Spleen (tissue), 11 donors: ENCODE measurements at regions not wholly inside any gene's neighbourhood (a gene's known extent, or its start where the extent isn't known, plus 50 kb on each side); places are given as distances from the start of the nearest gene placed in this dataset.
"Not testable (repeated sequence)": the region's sequence is repeated elsewhere in the genome, so short reads cannot be mapped to it uniquely, and the experiment has no call there.

Experiments used
- DNase-seq: peaks from one replicate; pipeline ENCODE4 v3.0.0-alpha.2; 2020
- H3K27ac ChIP-seq, 8 donors: fragments of 200-600 bp; sonication (generic) in 7 of 8; 1 replicate in 4 of 8; 2 replicates in 4 of 8; pipeline versions ENCODE4 v1.5.0 to v1.8.0; 2016 to 2021; ENCODE audit warnings: inconsistent platforms in 4 of 8, mild to moderate bottlenecking in 4 of 8, moderate library complexity in 1 of 8
- H3K27me3 ChIP-seq, 7 donors: fragments of 200-600 bp; sonication (generic) in 6 of 7; replicated peaks in 1 of 7; 1 replicate in 4 of 7; 2 replicates in 3 of 7; pipeline versions ENCODE4 v1.5.0 to v1.8.0; 2016 to 2021; ENCODE audit warnings: inconsistent platforms in 3 of 7, mild to moderate bottlenecking in 1 of 7
- H3K36me3 ChIP-seq, 6 donors: fragments of 200-600 bp; sonication (generic) in 5 of 6; 1 replicate in 4 of 6; 2 replicates in 2 of 6; pipeline versions ENCODE4 v1.5.0 to v1.8.0; 2016 to 2021; ENCODE audit warnings: inconsistent platforms in 2 of 6
- H3K4me1 ChIP-seq, 6 donors: fragments of 200-600 bp; sonication (generic) in 5 of 6; 1 replicate in 3 of 6; 2 replicates in 3 of 6; pipeline versions ENCODE4 v1.5.0 to v1.8.0; 2016 to 2021; ENCODE audit warnings: inconsistent platforms in 3 of 6
- H3K4me3 ChIP-seq, 8 donors: fragments of 200-600 bp; sonication (generic) in 7 of 8; 1 replicate in 4 of 8; 2 replicates in 4 of 8; pipeline versions ENCODE4 v1.5.0 to v1.8.0; 2016 to 2021; ENCODE audit warnings: inconsistent platforms in 4 of 8, mild to moderate bottlenecking in 4 of 8, moderate library complexity in 2 of 8
- H3K9me3 ChIP-seq, 8 donors: fragments of 200-600 bp; sonication (generic) in 7 of 8; 1 replicate in 4 of 8; 2 replicates in 4 of 8; pipeline versions ENCODE4 v1.5.0 to v1.8.0; 2016 to 2021; ENCODE audit warnings: inconsistent platforms in 4 of 8
- POLR2A ChIP-seq, 3 donors: fragments of 450-650 bp; IDR thresholded peaks; one replicate each; pipeline ENCODE4 v1.5.1; 2017; ENCODE audit warnings: antibody characterized with exemption in 3 of 3, mild to moderate bottlenecking in 1 of 3
- POLR2AphosphoS5 ChIP-seq, 3 donors: sonication (generic); formaldehyde crosslinking; IDR thresholded peaks; one replicate each; pipeline ENCODE4 v1.5.1; 2017; ENCODE audit warnings: antibody characterized with exemption in 3 of 3
- WGBS, 5 donors: extraction: QIAGEN DNeasy Blood & Tissue Kit in 3 of 5; methylation state at CpG; one replicate each; pipeline versions ENCODE4 v1.1.5 to v1.1.7; 2013 to 2018; 5-methylcytosine and 5-hydroxymethylcytosine counted together
- intact Hi-C: fragments of 100-400 bp; cut with DNase I; formaldehyde crosslinking; loops from one replicate; pipeline ENCODE4 v1.15.0; 2023; ENCODE audit warnings: low total_unique reads
- TF ChIP-seq, protein P1 (sequence below), 11 experiments: fragments of 200-600 bp in 7 of 11; fragments of 450-650 bp in 4 of 11; sonication (generic) in 4 of 11; IDR thresholded peaks in 8 of 11; conservative IDR thresholded peaks in 3 of 11; 1 replicate in 7 of 11; 2 replicates in 4 of 11; pipeline versions ENCODE4 v1.4.0 to v1.8.0; 2016 to 2021; ENCODE audit warnings: antibody characterized with exemption in 11 of 11, inconsistent platforms in 4 of 11, mild to moderate bottlenecking in 1 of 11
- donor health status: healthy with polysubstance abuse.
- donor health status: DM: no; HTN: no; CAD: no; lungs with moderate emphysema.
- donor health status: DM: no; HTN: no; CAD: no.
- donor health status: Bipolar disorder and iron deficiency.
- donor health status: healthy.
- donor health status: DM: no; HTN: no; CAD: no.
- donor health status: DM: yes; HTN: yes; CAD: no.

- intact Hi-C loops, H3K27ac ChIP-seq, H3K4me1 ChIP-seq, DNase-seq, H3K9me3 ChIP-seq, H3K27me3 ChIP-seq, H3K4me3 ChIP-seq, H3K36me3 ChIP-seq: not testable (repeated sequence)
- 62 to 82% (median 80%) methylated on average over 4 to 5 of the region's 5 CpGs for WGBS, 5 donors
These were observed 116.1 kb upstream of the GJE1 start for GRCh38 chr6:142016666-142017065.

DNA sequence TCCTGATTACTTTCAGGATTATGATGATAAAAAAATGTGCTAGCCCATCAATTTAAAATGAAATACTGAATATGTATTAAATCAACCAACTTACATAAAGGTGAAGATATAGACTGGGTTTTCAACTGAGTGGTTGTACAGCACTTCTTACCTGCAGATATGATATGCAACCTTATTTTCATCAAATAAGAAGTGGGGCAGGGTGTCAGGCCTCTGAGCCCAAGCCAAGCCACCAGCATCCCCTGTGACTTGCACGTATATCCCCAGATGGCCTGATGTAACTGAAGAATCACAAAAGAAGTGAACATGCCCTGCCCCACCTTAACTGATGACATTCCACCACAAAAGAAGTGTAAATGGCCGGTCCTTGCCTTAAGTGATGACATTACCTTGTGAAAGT lies 117.3 kb upstream of the GJE1 start:
- H3K9me3 ChIP-seq, H3K27ac ChIP-seq, H3K36me3 ChIP-seq, intact Hi-C loops, H3K4me3 ChIP-seq, H3K4me1 ChIP-seq, DNase-seq, H3K27me3 ChIP-seq: not testable (repeated sequence)
- WGBS, 5 donors, result 56 to 74% (median 61%) methylated on average over 1 to 2 of the region's 2 CpGs

DNA sequence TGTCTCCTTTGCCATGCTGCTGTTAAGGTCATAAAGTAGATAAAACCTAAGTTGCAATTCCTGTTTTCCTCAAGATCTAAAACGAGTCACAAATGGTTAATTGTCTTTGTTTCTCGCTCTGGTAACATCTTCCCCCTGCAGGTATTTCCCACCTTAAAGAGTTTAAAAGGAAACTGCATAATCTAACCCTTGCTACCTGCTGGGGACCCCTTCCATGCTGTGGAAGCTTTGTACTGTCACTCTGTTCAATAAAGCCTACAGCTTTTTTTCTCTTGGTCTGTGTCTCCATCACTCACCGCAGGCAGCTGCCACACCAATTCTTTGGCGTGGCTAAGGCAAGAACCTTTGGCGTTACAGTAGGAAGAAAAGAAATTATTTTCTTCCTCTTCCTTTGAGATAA lies 117.7 kb upstream of the GJE1 start:
- H3K4me3 ChIP-seq, result no peak overlapping the region
- H3K9me3 ChIP-seq, result no peaks in the 10 kb centered on the region
- H3K27me3 ChIP-seq, result no peaks in the 10 kb centered on the region
- TF ChIP-seq POLR2A (IDR thresholded peaks at IDR 0.05) (no peak), POLR2AphosphoS5 (IDR thresholded peaks at IDR 0.05) (no peak)
- TF ChIP-seq, protein P1, sequence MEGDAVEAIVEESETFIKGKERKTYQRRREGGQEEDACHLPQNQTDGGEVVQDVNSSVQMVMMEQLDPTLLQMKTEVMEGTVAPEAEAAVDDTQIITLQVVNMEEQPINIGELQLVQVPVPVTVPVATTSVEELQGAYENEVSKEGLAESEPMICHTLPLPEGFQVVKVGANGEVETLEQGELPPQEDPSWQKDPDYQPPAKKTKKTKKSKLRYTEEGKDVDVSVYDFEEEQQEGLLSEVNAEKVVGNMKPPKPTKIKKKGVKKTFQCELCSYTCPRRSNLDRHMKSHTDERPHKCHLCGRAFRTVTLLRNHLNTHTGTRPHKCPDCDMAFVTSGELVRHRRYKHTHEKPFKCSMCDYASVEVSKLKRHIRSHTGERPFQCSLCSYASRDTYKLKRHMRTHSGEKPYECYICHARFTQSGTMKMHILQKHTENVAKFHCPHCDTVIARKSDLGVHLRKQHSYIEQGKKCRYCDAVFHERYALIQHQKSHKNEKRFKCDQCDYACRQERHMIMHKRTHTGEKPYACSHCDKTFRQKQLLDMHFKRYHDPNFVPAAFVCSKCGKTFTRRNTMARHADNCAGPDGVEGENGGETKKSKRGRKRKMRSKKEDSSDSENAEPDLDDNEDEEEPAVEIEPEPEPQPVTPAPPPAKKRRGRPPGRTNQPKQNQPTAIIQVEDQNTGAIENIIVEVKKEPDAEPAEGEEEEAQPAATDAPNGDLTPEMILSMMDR (IDR thresholded peaks at IDR 0.05 in 8 of 11, conservative IDR thresholded peaks at IDR 0.05 in 3 of 11), result no peak
- H3K27ac ChIP-seq, result no peak overlapping the region
- H3K36me3 ChIP-seq, result no peaks in the 10 kb centered on the region
- intact Hi-C loops, result no loop called here
- DNase-seq, result no peak
- no peaks in the 10 kb centered on the region for H3K4me1 ChIP-seq
- 23 to 36% (median 25%) methylated on average over 5 of the region's 5 CpGs for WGBS, 5 donors

DNA sequence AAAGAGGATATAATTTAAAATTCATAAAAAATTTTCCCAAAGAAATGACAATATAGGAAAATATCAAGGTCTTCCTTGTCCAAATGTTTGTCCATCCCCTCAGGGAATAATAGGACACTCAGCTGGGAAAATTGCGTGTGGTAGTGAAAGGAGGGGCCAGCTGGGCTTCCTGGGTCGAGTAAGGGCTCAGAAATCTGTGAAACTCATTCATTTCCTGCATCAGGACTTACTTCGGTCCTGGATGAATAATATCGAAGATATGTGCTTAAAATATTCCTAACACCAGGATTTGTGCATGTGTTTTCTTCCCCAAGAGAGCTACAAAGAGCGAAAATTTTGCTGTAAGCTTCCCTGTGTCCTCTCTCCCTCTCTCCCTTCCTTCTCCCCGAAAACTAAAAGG lies 118.2 kb upstream of the GJE1 start:
- intact Hi-C loops, result no loop called here
- Histone ChIP-seq H3K4me3 (no peak overlapping the region), H3K4me1 (no peaks in the 10 kb centered on the region), H3K27me3 (no peaks in the 10 kb centered on the region), H3K9me3 (no peaks in the 10 kb centered on the region), H3K36me3 (no peaks in the 10 kb centered on the region), H3K27ac (no peak overlapping the region)
- WGBS, 5 donors, result 23 to 30% (median 24%) methylated on average over 6 of the region's 6 CpGs
- no peak for DNase-seq
- no peak for TF ChIP-seq POLR2AphosphoS5 (IDR thresholded peaks at IDR 0.05)
- TF ChIP-seq POLR2A (IDR thresholded peaks at IDR 0.05), result no peak

DNA sequence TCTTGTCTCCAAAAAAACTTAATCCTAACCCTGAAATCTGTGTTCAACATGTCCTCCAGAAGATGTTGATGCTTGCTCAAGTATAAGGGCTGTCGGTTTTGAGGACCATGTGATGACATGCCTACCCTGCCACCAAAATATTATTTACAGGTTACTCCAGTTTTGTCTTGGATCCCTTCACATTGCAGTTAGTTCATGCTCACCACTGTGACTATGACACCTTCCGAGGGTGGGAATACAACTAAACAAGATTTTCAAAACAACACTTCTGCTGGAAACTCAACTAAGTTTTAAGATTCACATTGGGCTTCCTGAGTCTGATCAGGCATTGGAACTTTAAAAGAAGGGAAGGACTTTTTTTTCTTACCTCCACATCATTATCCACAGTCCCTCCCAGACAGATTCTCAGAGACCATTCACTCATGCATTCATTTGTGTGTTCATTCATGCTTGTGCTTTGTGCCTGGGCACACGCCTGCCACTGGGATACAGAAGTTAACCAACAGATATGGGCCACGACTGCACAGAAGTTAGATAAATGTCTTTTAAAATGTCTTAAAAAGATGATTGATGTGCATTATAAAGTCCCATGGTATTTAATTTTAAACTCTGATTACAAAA lies 118.7 kb upstream of the GJE1 start:
- H3K27ac ChIP-seq, result no peak overlapping the region
- no peaks in the 10 kb centered on the region for H3K36me3 ChIP-seq
- no peak for TF ChIP-seq POLR2AphosphoS5 (IDR thresholded peaks at IDR 0.05)
- H3K27me3 ChIP-seq, result no peaks in the 10 kb centered on the region
- intact Hi-C loops, result no loop called here
- H3K4me3 ChIP-seq, result no peak overlapping the region
- WGBS, 5 donors, result 62 to 80% (median 68%) methylated on average over 4 of the region's 4 CpGs
- DNase-seq, result no peak
- no peaks in the 10 kb centered on the region for H3K4me1 ChIP-seq
- H3K9me3 ChIP-seq, result no peaks in the 10 kb centered on the region

DNA sequence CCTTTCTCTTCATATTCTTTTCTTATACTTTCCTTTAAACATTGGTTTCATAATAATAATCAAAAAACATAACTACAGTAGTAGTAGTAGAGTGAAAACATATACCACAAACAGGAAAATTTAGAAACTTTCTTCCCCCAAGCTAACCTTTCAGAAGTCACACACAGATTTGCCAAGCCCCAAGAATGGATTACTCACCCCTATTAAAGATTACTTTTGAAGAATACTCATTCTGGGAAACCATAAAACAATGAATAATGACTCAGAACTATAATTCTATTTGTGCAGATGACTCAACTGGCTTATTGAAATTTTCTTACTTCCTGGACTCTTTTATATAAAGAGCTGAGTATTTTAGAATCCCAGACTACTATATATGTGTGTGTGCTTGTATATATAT lies 119.4 kb upstream of the GJE1 start:
- Histone ChIP-seq H3K4me1 (no peaks in the 10 kb centered on the region), H3K36me3 (no peaks in the 10 kb centered on the region), H3K4me3 (no peak overlapping the region), H3K9me3 (no peaks in the 10 kb centered on the region), H3K27me3 (no peaks in the 10 kb centered on the region), H3K27ac (no peak overlapping the region)
- DNase-seq, result no peak
- no peak for TF ChIP-seq POLR2A (IDR thresholded peaks at IDR 0.05)
- no peak for TF ChIP-seq POLR2AphosphoS5 (IDR thresholded peaks at IDR 0.05)
- TF ChIP-seq, protein P1 (IDR thresholded peaks at IDR 0.05 in 8 of 11, conservative IDR thresholded peaks at IDR 0.05 in 3 of 11), result no peak
- intact Hi-C loops, result no loop called here
